ENCODE measurements at regions not wholly inside any gene's neighbourhood (a gene's known extent, or its start where the extent isn't known, plus 50 kb on each side); places are given as distances from the start of the nearest gene placed in this dataset.

GRCh38 chr6:102942206-102942605, 1548.7 kb downstream of the GRIK2 start:
- H2AFZ ChIP-seq (ENCODE audit: low read depth), result no peak overlapping the region
- no peak overlapping the region for H3K4me2 ChIP-seq
- no peaks in the 10 kb centered on the region for H3K27me3 ChIP-seq (ENCODE audit: insufficient read depth)
- H4K20me1 ChIP-seq (ENCODE audit: insufficient read depth), result no peaks in the 10 kb centered on the region
- H3K27ac ChIP-seq (ENCODE audit: low read depth in 2 of 2, low read length in 1 of 2), result no peak overlapping the region
- TF ChIP-seq RAD21 (IDR thresholded peaks at IDR 0.05; ENCODE audit: low read length) (no peak), GATA2 (CRISPR knock-in tag; IDR thresholded peaks at IDR 0.05) (no peak), FOSL2 (IDR thresholded peaks at IDR 0.05; ENCODE audit: borderline replicate concordance, low read depth) (no peak), GABPA (IDR thresholded peaks at IDR 0.05; ENCODE audit: low read depth) (no peak), ELF1 (IDR thresholded peaks at IDR 0.05) (no peak), SIN3A (IDR thresholded peaks at IDR 0.05; ENCODE audit: borderline replicate concordance, low read depth, low read length) (no peak), NRF1 (IDR thresholded peaks at IDR 0.05; ENCODE audit: low read depth, low read length) (no peak), YY1 (IDR thresholded peaks at IDR 0.05; ENCODE audit: low read depth) (no peak), CTCF (IDR thresholded peaks at IDR 0.05) (no peak), USF2 (IDR thresholded peaks at IDR 0.05; ENCODE audit: borderline replicate concordance, low read depth, low read length) (no peak), ZBTB33 (IDR thresholded peaks at IDR 0.05; ENCODE audit: borderline replicate concordance, low read depth) (no peak), JUND (IDR thresholded peaks at IDR 0.05) (no peak), RFX5 (IDR thresholded peaks at IDR 0.05; ENCODE audit: low read length) (no peak), PBX3 (IDR thresholded peaks at IDR 0.05) (no peak), REST (IDR thresholded peaks at IDR 0.05; ENCODE audit: low read depth, low read length) (no peak), RXRA (IDR thresholded peaks at IDR 0.05; ENCODE audit: borderline replicate concordance, low read depth) (no peak), USF1 (IDR thresholded peaks at IDR 0.05; ENCODE audit: borderline replicate concordance, low read depth) (no peak), TEAD4 (IDR thresholded peaks at IDR 0.05; ENCODE audit: borderline replicate concordance, insufficient read depth) (no peak), TCF12 (IDR thresholded peaks at IDR 0.05) (no peak)
- ChIA-PET CTCF (no interaction called here), POLR2A (no interaction called here)
- H3K79me2 ChIP-seq (ENCODE audit: insufficient read depth), result no peaks in the 10 kb centered on the region
- no peak overlapping the region for H3K9ac ChIP-seq
- H3K4me3 ChIP-seq (ENCODE audit: low read depth in 2 of 2, low read length in 1 of 2), result no peak overlapping the region
- H3K9me2 ChIP-seq, result no peaks in the 10 kb centered on the region
- no peaks in the 10 kb centered on the region for H3K9me3 ChIP-seq
- no peaks in the 10 kb centered on the region for H3F3A ChIP-seq (replicated peaks; ENCODE audit: insufficient read depth)
- no peaks in the 10 kb centered on the region for H3K4me1 ChIP-seq (ENCODE audit: control insufficient read depth in 1 of 2, insufficient read depth in 2 of 2, low read depth in 1 of 2, low read length in 1 of 2)
- DNase-seq, result no peak
- no peaks in the 10 kb centered on the region for H3K36me3 ChIP-seq (replicated peaks in 1 of 2; ENCODE audit: control insufficient read depth in 1 of 2, insufficient read depth in 2 of 2, low read length in 1 of 2)
